Activated CD4-positive, CD25-positive, alpha-beta regulatory T cell (primary cell): ENCODE measurements at regions not wholly inside any gene's neighbourhood (a gene's known extent, or its start where the extent isn't known, plus 50 kb on each side); places are given as distances from the start of the nearest gene placed in this dataset.

Source experiments
- DNase-seq, 4 experiments: peaks; one replicate each; lab custom pipeline; 2025; lab: John Stamatoyannopoulos, UW

DNA sequence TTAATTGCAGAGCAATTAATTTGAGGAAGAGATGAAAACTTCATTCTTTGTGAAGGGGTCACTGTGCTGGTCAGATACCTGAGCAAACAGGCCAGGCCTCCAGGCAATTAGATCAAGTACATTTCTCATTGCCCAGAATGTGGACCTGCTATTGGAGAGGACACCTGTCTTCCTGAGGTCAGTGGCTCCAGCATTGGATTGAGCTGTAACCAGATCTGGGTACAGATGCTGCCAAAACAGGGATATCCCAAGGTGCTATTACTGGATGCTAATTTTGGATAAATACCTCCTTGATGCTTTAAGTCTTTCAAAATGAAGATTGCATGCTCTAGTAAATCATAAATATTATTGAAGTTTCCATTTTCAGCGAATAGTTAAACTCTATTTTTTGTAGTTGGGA lies 131.5 kb downstream of the FAM161A start:
- no peak for DNase-seq

DNA sequence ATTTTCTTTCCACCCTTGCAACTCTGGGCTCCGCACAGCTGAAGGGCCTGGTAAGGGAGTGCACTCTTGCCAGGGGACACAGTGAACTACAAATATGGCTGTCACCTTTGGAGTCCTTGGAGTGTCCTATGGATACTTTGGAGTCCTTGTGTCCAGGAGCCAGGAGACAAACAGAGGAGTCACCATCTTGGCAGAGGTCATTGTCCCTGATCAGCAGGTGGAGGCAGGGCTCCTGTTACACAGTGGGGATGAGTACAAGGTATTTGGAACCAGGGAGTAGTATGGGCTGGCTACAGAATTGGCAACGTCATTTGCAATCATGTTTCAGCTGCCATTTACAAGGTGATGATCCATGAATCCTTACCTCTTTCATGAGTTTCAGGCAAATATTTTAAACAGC lies 132.5 kb downstream of the FAM161A start:
- DNase-seq = no peak

DNA sequence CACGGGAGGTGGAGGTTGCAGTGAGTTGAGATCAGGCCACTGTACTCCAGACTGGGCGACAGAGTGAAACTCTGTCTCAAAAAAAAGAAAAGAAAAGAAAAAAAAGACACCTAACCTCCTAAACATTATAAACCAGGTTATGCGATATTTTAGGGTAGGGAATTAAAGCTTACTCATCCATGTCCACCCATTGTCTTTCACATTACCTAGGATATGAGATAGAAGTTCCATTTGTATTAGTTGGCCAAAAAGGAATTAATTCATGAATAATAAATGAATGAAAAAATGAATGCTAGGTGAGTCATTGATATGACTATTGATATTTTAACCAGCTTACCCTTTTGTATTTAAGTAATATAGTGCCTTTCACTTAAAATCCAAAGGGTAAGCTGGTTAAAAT lies 132.9 kb downstream of the FAM161A start:
- DNase-seq = no peak

DNA sequence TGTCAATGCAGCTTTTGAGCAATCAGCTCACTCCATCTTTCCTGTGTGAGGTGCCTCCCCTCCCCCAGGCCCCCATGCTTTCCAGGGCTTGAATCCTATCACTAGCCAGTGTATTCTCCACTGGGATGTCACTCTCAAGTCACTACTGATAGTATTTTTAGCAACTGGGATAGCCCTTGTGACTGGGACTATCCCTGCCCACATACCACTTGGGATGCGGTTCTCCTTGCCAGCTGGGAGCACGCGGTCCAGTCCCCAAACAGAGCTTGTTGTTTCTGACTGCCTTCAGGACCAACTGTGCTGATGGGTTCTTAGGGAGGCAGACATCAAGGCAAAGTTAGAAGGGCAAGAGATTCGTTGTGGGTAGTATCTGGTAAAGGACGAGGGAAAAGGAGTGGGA lies 134.9 kb downstream of the FAM161A start:
- DNase-seq = no peak

DNA sequence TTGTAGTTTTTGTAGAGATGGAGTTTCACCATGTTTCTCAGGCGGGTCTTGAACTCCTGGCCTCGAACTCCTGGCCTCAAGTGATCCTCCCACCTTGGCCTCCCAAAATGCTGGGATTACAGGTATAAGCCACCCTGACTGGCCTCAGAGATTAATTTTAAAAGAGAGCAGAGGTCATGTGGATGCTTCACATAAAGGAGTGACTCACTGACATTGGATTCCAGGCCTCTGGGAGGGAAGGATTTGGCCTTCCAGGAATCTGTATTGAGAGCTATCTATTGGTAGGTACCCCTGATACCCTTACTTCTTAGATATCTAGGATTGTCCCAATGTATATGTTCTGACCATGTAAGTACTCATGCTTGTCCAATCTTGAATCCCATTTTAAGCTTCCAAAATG lies 138.4 kb downstream of the FAM161A start:
- DNase-seq = no peak

DNA sequence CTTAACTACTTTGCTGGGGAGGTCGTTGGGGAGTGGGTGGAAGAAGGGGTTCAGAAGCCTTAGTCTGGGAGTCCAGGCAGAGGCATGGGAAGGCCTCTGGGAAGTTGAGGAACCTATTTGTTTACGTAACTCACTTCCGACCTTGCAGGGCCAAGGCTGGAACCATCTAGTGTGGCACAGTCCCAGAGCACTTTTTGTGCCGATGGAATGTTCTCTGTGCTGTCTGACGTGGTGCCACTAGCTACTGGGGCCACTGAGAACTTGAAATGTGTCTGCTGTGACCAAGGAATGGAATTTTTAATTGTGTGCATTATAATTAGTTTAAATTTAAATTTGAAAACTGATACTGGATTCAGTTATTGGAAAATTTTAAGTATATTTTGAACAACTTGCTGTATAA lies 139.7 kb downstream of the FAM161A start:
- DNase-seq = no peak

DNA sequence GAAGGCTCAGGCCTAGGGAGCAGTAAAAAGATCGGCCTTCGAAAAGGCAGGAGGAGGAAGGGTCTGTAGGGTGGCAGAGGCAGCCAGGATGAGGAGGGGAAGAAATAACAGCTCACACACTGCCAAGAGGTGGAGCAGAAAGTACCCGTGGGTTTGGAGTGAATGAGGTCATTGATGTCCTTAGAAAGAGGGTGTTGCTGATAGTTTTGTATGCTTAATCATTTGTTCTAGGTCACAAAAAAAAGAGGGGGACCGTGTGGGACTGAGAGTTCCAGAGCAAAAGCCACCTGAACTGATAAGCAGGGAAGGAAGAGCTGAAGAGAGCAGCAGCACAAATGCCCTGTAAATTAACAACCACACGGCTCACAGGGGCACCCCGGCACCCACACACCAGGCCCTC lies 140.4 kb downstream of the FAM161A start:
- no peak for DNase-seq

DNA sequence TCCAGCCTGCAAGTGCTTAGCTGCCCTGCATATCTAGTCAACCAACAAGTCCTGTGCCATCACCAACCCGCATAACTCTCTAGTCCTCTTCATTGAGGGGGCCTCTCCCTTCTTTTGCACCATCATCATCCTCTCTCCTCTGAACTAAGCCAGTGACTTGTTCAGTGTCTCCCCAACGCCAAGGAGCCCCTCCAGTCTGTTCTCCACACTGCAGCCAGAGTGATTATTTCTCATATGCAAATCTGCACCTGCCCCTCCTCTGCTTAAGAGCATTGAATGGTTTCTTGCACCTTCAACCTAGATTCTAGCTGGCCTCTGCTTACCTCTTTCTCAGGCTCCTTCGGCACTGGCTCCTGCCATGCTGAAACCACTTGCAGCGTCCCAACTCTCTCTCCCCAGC lies 141.8 kb downstream of the FAM161A start:
- DNase-seq = no peak

DNA sequence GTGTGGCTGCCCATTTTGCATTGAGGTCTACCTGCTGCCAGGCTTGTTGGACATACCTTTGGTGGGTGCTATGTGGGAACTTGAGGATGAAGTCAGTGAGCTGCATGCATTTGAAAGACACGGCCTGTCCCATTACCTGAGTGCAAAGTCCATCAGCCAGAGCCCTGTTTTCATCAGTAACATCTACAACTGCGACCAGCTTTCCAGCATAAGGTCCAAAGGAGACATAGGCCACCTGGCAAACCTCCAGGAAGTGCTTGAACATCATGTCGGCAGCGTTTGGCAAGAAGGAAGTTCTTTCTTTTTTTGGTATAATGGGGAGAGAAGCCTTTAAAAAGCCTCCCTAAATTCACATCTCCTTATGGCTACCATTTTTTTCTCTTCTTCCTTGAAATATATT lies 143.1 kb downstream of the FAM161A start:
- no peak for DNase-seq

DNA sequence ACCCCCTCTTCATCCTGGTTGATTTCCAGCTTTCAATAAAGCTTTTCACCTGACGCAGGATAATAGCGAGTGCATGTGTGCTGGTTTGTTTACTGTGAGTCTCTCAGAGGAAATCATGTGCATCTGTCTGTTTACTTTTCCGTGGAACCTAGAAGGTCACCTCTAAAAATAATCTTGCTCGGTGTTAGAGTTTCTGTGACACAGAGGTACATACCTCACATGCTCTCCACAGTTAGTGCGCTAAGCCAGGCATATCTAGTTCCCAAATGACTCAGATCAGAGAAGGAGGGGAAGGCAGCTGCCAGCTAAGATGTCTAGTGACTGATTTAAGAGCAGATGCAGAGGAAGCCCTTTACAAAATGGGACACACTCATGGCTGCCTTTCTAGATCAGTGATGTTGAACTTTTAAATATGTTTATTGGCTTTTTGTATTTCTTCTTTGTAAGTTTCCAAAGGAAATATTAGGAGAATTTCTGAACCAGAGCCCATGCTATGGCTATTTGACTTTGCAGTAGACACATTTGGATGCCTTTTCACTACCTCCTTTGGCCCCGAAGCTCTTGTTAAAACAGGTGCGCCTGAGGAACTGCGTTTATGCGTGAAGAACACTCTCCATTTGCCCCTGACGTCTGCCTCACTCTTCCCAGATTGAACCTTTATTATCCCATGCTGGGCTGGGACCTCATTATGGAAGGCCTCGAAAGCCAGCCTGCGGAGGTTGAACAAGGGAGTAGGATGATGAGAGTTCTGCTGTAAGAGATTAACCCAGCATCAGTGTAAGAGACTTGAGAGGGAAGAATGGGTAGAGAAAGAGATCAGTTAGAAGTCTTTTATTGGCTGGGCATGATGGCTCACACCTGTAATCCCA lies 145.6 kb downstream of the FAM161A start:
- DNase-seq = no peak

DNA sequence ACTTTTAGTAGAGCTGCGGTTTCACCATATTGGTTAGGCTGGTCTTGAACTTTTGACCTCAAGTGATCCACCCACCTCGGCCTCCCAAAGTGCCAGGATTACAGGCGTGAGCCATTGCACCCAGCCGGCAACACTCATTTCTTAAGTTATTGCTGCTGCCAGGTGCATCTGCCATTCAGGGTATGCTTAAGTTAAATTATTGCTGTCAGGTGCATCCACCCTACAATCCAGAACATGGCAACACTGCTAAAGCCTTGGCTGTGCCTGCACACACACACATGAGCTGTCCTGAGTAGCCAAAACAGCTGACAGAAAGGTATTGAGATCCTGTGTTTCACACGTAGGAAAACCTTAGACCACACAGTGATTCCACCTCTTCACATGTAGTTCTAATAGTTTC lies 148.2 kb downstream of the FAM161A start:
- DNase-seq = no peak

DNA sequence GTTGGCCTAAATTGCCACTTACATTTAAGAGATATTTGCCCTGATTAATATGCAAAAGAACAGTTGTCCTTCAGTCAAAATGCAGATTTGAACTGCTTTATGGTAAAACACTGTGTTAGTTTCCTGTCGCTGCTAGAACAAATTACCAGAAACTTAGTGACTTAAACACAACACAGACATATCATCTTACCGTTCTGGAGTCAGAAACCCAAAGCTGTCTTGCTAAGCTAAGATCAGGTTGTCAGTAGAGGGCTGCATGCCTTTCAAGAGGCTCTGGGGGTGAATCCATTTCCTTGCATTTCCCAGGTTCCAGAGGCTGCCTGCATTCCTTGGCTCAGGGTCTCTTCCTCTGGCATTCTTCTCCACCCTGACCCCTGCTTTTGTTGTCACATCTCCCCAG lies 149.5 kb downstream of the FAM161A start:
- DNase-seq = no peak

DNA sequence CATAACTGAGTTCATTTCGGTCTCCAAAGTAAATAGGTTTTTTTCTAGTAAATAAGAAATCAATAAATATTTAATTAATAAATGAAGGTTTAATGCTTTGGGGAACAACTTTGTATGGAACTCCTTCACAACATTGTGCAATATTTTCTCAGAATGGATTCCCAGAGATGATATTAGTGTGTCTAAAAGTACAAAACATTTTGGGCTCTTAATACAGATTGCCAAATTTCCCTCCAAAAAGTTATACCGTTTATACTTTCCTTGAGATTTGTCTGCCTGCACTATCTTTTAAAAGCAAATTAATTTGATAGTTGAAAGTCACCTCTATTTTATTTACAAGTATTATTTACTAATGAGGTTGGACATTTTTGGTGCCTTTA lies 151.8 kb downstream of the FAM161A start:
- no peak for DNase-seq

DNA sequence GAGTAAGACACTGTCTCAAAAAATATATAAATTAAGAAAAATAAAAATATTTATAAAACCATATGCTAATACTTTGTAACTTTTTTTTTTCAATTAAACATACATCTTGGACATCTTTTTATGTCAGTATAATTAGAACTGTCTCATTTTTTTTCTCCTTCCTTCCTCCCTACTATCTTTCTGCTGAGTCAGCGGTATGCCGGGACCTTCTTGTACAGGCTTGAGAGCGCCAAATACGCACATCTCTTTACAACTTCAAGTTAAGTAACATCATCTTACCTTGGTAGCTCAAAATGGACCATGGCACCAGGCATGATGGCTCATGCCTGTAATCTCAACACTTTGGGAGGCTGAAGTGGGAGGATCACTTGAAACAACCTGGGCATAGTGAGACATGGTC lies 153.4 kb downstream of the FAM161A start:
- no peak for DNase-seq

DNA sequence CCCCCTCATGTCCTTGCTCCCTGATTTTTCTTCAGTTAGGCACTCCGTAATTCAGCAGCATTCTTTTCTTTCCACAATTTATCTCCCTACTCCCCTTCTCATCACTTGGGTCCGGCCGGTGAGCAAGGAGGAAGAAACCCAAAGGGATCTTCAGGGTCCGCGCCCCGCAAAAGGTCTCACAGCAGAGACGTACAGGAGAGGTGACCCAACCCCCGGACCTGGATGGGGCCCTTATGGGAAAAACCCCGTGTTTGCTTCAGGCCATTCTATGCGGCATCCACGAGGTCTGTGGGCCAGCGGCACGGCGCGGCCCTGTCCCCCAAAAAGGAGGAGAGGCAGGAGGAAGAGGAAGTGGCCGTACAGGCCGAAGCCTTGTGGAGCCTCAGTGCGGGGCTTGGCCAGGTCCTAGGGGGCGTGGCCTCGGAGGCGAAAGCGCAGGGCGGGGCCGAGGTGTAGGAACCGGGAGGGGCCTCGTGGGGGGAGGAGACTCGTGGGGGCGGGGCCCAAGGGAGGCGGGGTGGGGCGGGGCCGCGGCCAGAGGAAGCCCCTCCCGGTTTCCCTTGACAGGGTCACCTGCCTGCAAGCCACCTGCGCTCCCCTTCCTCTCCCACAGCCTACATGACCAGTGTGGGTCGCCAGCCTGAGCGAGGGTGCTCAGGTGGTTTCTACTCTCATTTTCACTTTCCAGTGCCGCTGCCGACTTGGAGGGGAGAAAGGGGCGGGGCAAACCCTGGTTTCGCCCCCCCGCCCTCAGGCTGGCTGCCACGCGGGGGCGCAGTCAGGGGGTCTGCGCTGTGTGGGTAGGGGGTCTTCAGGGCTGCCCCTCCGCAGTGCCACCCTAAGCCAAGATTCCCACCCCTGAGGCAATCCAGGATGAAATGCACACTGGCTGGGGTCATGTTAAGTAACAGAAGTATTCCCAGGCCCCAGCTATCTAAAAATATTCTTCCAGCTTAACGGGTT lies 156.4 kb upstream of the XPO1 start:
- DNase-seq = peak; percentile 72 to 83 (median 76)

DNA sequence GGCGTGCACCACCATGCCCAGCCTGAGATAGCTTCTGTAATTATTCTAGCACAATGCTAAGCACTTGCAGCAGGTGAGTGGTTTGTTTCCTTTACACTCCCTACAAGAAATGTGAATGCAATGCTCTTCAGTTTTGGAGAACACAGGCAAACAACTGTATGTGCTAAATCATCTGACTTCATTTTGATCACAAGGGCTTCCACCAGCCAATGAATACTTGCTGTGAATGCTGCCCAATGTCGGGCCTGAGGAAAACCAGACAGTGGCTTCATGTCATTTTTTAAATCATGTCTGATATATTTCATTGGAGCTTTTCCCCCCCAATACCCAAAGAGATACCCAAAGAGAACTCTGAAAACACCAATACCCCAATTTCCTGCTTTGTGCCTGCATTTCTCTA lies 155.6 kb upstream of the XPO1 start:
- DNase-seq = no peak

DNA sequence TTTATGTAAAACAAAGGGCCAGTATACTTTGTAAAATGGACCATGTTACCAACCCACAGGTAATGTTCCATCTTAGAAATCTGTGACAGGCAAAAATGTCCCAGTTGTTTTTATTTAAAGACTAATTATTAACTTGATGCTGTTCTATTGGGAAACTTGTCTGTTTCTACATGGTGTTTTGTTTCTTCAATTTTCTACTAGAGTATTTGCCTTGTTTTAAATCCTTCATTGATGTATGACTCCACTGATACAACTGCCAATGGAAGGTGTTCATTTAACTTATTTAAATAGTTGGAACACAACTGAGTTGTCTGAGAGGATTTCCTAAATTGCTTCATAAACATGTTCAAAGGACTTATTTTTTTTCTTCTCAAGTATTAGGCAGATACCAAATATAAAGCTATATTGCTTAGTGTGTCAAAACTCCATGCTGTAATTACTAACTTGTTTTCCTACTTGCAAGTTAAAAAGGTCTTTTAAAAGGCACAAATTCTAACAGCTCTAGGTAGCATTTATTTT lies 152.0 kb upstream of the XPO1 start:
- DNase-seq = no peak

DNA sequence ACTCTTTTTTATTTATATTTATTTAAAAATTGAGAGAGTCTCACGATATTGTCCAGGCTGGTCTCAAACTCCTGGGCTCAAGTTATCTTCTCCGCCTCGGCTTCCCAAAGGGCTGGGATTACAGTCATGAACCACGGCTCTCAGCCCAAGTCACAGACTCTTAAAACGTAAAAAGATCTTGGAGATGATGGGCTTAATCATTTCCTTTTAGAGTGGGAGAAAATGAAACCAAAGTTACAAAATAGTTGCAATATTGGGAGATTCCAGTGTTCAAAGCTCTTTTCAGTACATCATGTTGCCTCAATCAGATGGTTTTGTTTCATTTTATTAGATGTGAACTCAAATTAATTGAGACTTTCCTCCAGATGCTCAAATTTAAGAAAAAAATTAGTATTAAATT lies 151.4 kb upstream of the XPO1 start:
- DNase-seq = no peak

DNA sequence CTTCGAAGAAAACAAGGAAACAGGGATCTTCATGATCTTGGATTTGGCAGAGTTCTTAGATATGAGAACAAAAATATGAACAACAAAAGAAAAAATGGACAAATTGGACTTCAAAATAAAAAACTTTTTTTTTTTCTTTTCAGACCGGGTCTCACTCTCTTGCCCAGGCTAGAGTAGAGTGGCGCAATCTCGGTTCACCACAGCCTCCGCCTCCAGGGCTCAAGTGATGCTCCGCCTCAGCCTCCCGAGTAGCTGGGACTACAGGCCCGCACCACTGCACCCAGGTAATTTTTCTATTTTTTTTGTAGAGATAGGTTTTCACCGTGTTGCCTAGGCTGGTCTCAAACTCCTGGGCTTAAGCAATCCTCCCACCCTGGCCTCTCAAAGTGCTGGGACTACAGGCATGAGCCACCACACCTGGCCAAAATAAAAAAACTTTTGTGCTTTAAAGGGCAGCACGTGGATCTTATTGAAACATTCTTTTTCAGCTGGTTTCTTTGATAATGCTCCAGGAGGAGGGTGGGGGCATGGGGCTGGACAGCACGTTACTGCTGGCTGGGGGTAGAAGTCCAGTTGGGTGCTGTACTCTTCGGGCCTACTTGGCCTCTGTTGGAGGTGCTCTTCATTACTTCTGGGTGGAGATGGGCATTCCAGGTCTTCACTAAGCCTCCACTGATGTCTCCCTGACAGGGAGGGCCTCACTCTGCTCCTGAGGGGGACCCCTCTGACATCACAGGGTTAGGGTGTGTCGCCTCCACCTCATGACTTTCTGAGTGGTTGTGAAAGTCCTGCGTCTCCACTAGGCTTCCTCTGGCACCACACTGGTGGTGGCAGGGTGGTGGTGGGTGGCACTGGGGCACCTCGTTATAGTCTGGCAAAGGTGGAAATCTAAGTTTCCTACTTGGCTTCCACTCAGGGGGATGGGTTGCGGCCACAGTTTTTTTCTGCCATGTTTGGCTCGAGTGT lies 150.5 kb upstream of the XPO1 start:
- DNase-seq = no peak

DNA sequence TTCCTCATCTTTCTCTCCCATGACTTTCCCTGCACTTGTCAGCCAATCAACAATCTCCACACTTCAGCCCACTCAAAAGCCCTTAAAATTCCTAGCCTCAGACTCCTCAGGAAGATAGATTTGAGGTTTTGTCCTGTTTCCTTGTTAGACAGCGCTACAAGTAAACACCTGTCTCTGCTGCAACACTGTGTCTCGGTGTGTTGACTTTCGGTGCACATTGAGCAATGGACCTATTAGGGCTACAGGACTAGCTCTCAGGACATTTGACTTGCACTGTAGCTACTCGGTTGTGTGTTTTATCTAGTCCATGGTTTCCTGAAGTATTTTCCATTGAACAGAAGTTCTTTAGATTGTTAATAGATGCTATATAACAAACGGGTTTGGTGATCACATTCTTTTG lies 140.9 kb upstream of the XPO1 start:
- DNase-seq = no peak

DNA sequence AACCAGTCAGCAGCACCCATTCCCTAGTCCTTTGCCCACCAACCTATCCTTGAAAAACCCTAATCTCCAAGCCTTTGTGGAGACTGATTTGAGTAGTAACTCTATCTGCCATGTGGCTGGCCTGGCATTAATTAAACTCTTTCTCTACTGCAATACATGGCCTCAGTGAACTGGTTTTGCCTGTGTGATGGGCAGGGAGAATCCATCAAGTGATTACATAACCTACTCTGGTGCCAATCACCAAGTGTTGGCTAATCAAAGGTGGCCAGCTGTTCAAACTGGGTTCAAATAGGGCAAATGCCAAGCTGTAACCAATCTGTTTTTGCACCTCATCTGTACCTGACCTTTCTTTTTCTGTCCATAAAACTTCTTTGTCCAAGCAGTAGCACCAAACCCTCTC lies 139.8 kb upstream of the XPO1 start:
- no peak for DNase-seq

DNA sequence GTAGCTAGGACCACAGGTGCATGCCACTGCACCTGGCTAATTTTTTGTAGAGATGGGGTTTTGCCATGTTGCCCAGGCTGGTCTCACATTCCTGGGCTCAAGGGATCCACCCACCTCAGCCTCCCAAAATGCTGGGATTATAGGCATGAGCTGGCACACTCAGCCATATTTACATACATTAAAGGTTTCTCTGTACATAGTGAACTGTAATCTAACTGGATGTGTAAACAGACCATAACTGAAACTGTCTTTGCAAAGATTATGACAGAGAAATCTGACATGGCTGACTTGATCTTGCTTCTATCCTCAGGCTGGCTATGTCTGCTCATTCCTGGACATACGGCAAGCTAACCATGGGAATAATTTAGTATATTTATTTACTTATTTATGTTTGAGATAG lies 139.2 kb upstream of the XPO1 start:
- no peak for DNase-seq
